LNCAP (cell line): ENCODE measurements at regions not wholly inside any gene's neighbourhood (a gene's known extent, or its start where the extent isn't known, plus 50 kb on each side); places are given as distances from the start of the nearest gene placed in this dataset.

Source experiments
- CTCF ChIP-seq: fragments of 450-650 bp; IDR thresholded peaks from 2 replicates; pipeline ENCODE4 v1.5.1; 2017; ENCODE audit warnings: mild to moderate bottlenecking

- TF ChIP-seq CTCF: no peak
Observed at GRCh38 chr3:35537265-35537664, 102.1 kb upstream of the ARPP21 start.

GRCh38 chr3:35544976-35545375 lies 94.3 kb upstream of the ARPP21 start:
- no peak for TF ChIP-seq CTCF

GRCh38 chr3:35549690-35550089 lies 89.6 kb upstream of the ARPP21 start:
- TF ChIP-seq CTCF: no peak

- no peak for TF ChIP-seq CTCF
Observed at GRCh38 chr3:35562141-35562540, 77.2 kb upstream of the ARPP21 start.

- no peak for TF ChIP-seq CTCF
Observed at GRCh38 chr3:35565048-35565447, 74.3 kb upstream of the ARPP21 start.
